ENCODE measurements at regions not wholly inside any gene's neighbourhood (a gene's known extent, or its start where the extent isn't known, plus 50 kb on each side); places are given as distances from the start of the nearest gene placed in this dataset.

GRCh38 chr10:78924319-78925003, 144.3 kb upstream of the ZMIZ1 start:
- Mint-ChIP-seq H3K4me3 (no peak overlapping the region), H3K27me3 (peaks cover 22 to 23% of the 10 kb centered on the region in 2 donors), H3K4me1 (no peaks in the 10 kb centered on the region), H3K9me3 (no peaks in the 10 kb centered on the region), H3K27ac (no peak overlapping the region), H3K36me3 (no peaks in the 10 kb centered on the region)
- no peak for ATAC-seq (replicated peaks)
- no peak for DNase-seq

- Mint-ChIP-seq H3K9me3 (no peaks in the 10 kb centered on the region), H3K36me3 (no peaks in the 10 kb centered on the region), H3K27me3 (peaks cover 16 to 17% of the 10 kb centered on the region in 2 donors), H3K4me1 (no peaks in the 10 kb centered on the region), H3K27ac (no peak overlapping the region), H3K4me3 (no peak overlapping the region)
- DNase-seq (no peak), ATAC-seq (replicated peaks) (no peak)
Measured at GRCh38 chr10:78925275-78925674, 143.5 kb upstream of the ZMIZ1 start.

GRCh38 chr10:78925800-78926319, 142.9 kb upstream of the ZMIZ1 start:
- Mint-ChIP-seq H3K9me3 (no peaks in the 10 kb centered on the region), H3K27me3 (peaks cover 20 to 22% of the 10 kb centered on the region in 2 donors), H3K4me3 (no peak overlapping the region), H3K36me3 (no peaks in the 10 kb centered on the region), H3K4me1 (no peaks in the 10 kb centered on the region), H3K27ac (no peak overlapping the region)
- ATAC-seq (replicated peaks) (no peak), DNase-seq (no peak)

GRCh38 chr10:78927257-78927995, 141.3 kb upstream of the ZMIZ1 start:
- Mint-ChIP-seq H3K4me3 (no peak overlapping the region), H3K36me3 (no peaks in the 10 kb centered on the region), H3K27ac (no peak overlapping the region), H3K27me3 (peaks cover 20 to 30% of the 10 kb centered on the region in 2 donors), H3K9me3 (no peaks in the 10 kb centered on the region), H3K4me1 (no peaks in the 10 kb centered on the region)
- ATAC-seq (replicated peaks) (no peak), DNase-seq (no peak)

GRCh38 chr10:78928330-78928729, 140.4 kb upstream of the ZMIZ1 start:
- Mint-ChIP-seq H3K36me3 (no peaks in the 10 kb centered on the region), H3K4me3 (no peak overlapping the region), H3K27ac (no peak overlapping the region), H3K4me1 (no peaks in the 10 kb centered on the region), H3K27me3 (peaks cover 22 to 33% of the 10 kb centered on the region in 2 donors), H3K9me3 (no peaks in the 10 kb centered on the region)
- ATAC-seq (replicated peaks) (no peak), DNase-seq (no peak)

GRCh38 chr10:78929541-78929940, 139.2 kb upstream of the ZMIZ1 start:
- Mint-ChIP-seq H3K4me1 (no peaks in the 10 kb centered on the region), H3K27ac (no peak overlapping the region), H3K9me3 (no peaks in the 10 kb centered on the region), H3K27me3 (peaks cover 28 to 29% of the 10 kb centered on the region in 2 donors), H3K36me3 (no peaks in the 10 kb centered on the region), H3K4me3 (no peak overlapping the region)
- no peak for DNase-seq
- no peak for ATAC-seq (replicated peaks)

- H3K9me3 Mint-ChIP-seq = no peaks in the 10 kb centered on the region
- no peak for DNase-seq
Measured at GRCh38 chr10:78931321-78932053, 137.3 kb upstream of the ZMIZ1 start.

GRCh38 chr10:78932054-78932386, 136.7 kb upstream of the ZMIZ1 start:
- no peak overlapping the region for H3K4me3 Mint-ChIP-seq
- H3K9me3 Mint-ChIP-seq = no peaks in the 10 kb centered on the region
- ATAC-seq (replicated peaks) = no peak

More at GRCh38 chr10:78931321-78932053, 137.3 kb upstream of the ZMIZ1 start:
- H3K27me3 Mint-ChIP-seq = peaks cover 24 to 35% of the 10 kb centered on the region in 2 donors
- H3K36me3 Mint-ChIP-seq = no peaks in the 10 kb centered on the region
- no peaks in the 10 kb centered on the region for H3K4me1 Mint-ChIP-seq
- ATAC-seq (replicated peaks) = no peak
- no peak overlapping the region for H3K27ac Mint-ChIP-seq
- no peak overlapping the region for H3K4me3 Mint-ChIP-seq

GRCh38 chr10:78932861-78933260, 135.9 kb upstream of the ZMIZ1 start:
- H3K9me3 Mint-ChIP-seq = no peaks in the 10 kb centered on the region
- DNase-seq (no peak), ATAC-seq (replicated peaks) (no peak)
- no peak overlapping the region for H3K27ac Mint-ChIP-seq
- no peak overlapping the region for H3K4me3 Mint-ChIP-seq
- H3K27me3 Mint-ChIP-seq = peaks cover 35% of the 10 kb centered on the region in 2 donors
- peaks cover 3 to 8% of the 10 kb centered on the region in 2 donors for H3K4me1 Mint-ChIP-seq
- H3K36me3 Mint-ChIP-seq = no peaks in the 10 kb centered on the region

More at GRCh38 chr10:78932054-78932386, 136.7 kb upstream of the ZMIZ1 start:
- H3K36me3 Mint-ChIP-seq = no peaks in the 10 kb centered on the region
- DNase-seq = no peak
- no peaks in the 10 kb centered on the region for H3K4me1 Mint-ChIP-seq
- H3K27me3 Mint-ChIP-seq = peaks cover 26 to 35% of the 10 kb centered on the region in 2 donors
- no peak overlapping the region for H3K27ac Mint-ChIP-seq

- H3K36me3 Mint-ChIP-seq = no peaks in the 10 kb centered on the region
- H3K27ac Mint-ChIP-seq = no peak overlapping the region
- ATAC-seq (replicated peaks) (no peak), DNase-seq (no peak)
- H3K4me1 Mint-ChIP-seq = peaks cover 3 to 10% of the 10 kb centered on the region in 2 donors
- peaks cover 36 to 40% of the 10 kb centered on the region in 2 donors for H3K27me3 Mint-ChIP-seq
- no peaks in the 10 kb centered on the region for H3K9me3 Mint-ChIP-seq
- no peak overlapping the region for H3K4me3 Mint-ChIP-seq
Measured at GRCh38 chr10:78933828-78934531, 134.8 kb upstream of the ZMIZ1 start.

GRCh38 chr10:78934532-78934898, 134.3 kb upstream of the ZMIZ1 start:
- Mint-ChIP-seq H3K4me3 (no peak overlapping the region), H3K4me1 (peaks cover 3 to 10% of the 10 kb centered on the region in 2 donors), H3K27ac (no peak overlapping the region), H3K9me3 (no peaks in the 10 kb centered on the region), H3K27me3 (peaks cover 36 to 40% of the 10 kb centered on the region in 2 donors), H3K36me3 (no peaks in the 10 kb centered on the region)
- no peak for ATAC-seq (replicated peaks)
- DNase-seq = no peak

- Mint-ChIP-seq H3K4me1 (peaks cover 3 to 10% of the 10 kb centered on the region in 2 donors), H3K4me3 (no peak overlapping the region), H3K27ac (no peak overlapping the region), H3K36me3 (no peaks in the 10 kb centered on the region), H3K27me3 (peaks cover 36 to 40% of the 10 kb centered on the region in 2 donors), H3K9me3 (no peaks in the 10 kb centered on the region)
- DNase-seq (no peak), ATAC-seq (replicated peaks) (no peak)
Measured at GRCh38 chr10:78934994-78935602, 133.7 kb upstream of the ZMIZ1 start.

- Mint-ChIP-seq H3K4me3 (no peak overlapping the region), H3K4me1 (peaks cover 3 to 10% of the 10 kb centered on the region in 2 donors), H3K27me3 (peaks cover 29 to 32% of the 10 kb centered on the region in 2 donors), H3K9me3 (no peaks in the 10 kb centered on the region), H3K27ac (no peak overlapping the region), H3K36me3 (no peaks in the 10 kb centered on the region)
- DNase-seq (no peak), ATAC-seq (replicated peaks) (no peak)
Measured at GRCh38 chr10:78935697-78936407, 132.9 kb upstream of the ZMIZ1 start.
